HG02840 (cell line): ENCODE measurements at regions not wholly inside any gene's neighbourhood (a gene's known extent, or its start where the extent isn't known, plus 50 kb on each side); places are given as distances from the start of the nearest gene placed in this dataset.

Experiments
- ATAC-seq: cut with Tn5 transposase; IDR thresholded peaks from one replicate; pipeline ENCODE4 v1.9.1; 2021; ENCODE audit warnings: mild to moderate bottlenecking, moderate library complexity, moderate number of reproducible peaks; ENCODE audit not compliant: unreplicated experiment, low FRiP score

DNA sequence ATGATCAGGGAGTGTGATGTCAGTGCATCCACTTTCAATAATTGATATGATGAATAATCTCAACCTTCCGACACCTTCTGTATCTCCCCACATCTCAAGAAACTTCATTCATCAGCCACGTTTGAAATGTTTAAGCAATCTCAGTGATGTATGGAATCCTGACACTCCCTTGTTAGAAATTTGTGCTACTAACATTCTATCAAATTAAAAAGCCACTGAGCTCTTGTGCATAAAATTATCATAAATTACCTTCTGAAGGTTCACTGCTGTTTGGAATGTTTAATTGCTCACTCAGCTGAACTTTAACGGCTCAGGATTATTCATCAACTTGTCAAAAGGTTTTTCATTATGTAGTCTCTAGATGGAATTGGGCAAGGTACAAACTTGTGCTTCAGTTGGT lies 108.4 kb upstream of the DPH6 start:
- ATAC-seq, result no peak

DNA sequence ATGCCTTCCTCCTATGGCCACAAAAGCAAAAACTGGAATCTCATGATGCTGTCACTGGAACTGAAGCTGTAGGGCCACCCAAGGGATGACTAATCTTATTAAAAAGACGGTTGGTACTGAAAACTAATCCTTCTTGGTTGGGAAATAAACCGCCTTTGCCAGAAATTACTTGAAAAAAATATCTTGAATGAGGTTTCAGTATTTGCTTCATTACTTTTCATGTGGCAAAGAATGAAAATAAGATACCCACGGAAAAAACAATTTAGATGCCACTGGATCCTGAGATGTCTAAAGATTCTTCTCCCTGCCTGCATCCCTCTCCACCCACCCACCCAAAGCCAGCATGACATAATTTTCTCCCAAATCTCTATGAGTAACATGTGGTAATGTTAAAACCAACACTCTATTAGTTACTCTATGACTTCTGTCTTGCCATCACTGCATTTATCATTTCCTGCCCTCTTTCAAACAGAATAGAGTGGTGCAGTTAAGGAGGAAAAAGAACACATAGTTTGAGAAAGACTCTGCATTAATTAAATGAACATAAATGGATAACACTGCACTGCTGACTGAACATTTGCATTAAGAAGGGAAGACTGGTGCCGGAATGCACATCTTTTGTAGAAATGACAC lies 111.8 kb upstream of the DPH6 start:
- ATAC-seq, result no peak

GRCh38 chr15:35663956-35664355 lies 118.0 kb upstream of the DPH6 start:
- ATAC-seq, result no peak

DNA sequence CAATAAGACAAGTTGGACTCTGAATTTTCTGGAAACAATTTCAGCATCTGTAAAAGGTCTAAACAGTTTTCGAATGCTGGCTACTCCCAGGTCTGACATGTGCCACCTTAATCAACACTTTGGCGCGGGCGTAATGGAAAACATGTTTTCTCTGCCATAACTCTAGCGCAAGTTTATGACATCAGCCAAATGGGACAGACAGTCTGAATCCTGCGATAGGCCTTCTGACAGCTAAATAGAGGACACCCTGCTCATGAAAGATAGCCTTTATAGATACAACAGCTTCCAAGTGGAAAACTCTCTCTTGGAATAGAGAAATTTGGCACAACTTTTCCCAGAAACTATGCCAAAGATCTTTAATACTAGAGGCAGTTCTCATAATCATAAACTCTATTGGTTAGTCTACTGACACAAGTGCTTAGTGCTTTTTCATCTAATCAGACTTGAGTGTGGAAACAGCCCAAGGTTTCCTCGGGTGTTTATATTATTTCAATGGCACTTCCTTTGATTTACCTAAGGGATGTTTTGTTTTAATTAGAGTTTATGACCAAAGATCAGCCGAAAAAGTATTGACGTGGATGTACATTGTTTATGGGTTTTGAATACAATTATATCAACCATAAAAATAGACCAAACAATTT lies 120.1 kb upstream of the DPH6 start:
- no peak for ATAC-seq

GRCh38 chr15:35667908-35668307 lies 121.9 kb upstream of the DPH6 start:
- ATAC-seq, result no peak

GRCh38 chr15:35669021-35669420 lies 123.1 kb upstream of the DPH6 start:
- ATAC-seq, result no peak

DNA sequence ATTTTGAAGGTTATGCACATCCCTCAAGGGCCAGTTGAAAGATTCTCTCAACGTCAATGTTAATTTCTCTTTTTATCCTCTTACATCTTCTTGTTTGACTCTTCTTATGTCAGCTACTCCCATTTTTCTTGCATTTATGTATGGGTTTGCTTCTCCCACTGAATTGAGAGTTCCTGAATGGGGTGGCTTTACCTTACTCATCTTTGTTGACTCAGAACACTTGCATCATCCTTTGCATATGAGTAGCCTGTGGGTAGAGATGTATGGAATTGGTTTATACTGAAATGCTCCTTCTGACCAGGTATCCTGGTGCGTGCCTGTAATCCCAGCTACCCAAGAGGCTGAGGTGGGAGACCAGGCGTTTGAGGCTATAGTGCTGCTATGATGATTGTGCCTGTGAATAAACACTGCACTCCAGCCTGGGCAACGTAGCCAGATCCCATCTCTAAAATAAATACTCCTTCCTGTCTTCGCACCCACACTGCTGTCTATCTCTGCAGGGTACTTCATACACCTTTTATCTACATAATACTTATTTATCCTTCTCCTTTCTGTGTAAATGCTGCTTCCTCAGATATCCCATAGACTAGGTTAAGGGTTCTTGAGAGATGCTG lies 123.6 kb upstream of the DPH6 start:
- no peak for ATAC-seq

DNA sequence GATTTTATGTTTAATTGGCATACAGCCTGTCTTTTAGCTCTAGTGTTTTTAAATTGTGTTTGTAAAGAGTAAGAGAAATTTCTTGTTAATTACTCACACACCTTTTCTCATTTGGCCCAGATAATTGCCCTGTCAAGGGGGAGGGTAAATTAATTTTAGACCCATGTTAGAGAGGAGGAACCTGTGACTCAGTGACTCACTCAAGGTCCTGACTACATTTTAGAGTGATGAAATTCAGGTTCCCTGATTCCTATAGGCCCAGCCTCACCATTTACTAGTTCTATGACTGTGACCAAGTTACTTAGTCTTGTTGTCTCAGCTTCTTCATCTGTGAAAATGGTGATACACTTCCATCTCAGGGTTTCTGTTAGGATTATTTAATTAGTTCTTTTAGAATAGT lies 125.2 kb upstream of the DPH6 start:
- no peak for ATAC-seq

DNA sequence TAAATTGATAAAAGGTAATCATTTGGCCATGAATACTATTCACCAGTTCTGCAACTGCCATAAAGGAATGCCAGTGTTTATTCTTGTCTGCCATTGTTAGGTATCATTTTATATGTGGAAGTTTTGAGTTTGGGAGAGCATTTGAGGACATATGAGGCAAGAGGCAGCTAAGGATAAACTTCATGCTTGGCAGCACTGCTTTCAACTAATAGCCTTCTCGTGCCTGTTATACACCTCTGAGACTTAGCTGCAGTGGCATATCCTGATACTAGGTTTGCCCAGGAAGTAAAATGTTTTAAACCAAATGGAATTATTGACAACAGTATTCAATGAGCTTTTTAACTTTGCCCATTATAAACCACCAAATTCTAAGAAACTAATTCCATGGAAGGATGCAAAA lies 126.0 kb upstream of the DPH6 start:
- ATAC-seq, result no peak

GRCh38 chr15:35673093-35673684 lies 127.2 kb upstream of the DPH6 start:
- no peak for ATAC-seq

DNA sequence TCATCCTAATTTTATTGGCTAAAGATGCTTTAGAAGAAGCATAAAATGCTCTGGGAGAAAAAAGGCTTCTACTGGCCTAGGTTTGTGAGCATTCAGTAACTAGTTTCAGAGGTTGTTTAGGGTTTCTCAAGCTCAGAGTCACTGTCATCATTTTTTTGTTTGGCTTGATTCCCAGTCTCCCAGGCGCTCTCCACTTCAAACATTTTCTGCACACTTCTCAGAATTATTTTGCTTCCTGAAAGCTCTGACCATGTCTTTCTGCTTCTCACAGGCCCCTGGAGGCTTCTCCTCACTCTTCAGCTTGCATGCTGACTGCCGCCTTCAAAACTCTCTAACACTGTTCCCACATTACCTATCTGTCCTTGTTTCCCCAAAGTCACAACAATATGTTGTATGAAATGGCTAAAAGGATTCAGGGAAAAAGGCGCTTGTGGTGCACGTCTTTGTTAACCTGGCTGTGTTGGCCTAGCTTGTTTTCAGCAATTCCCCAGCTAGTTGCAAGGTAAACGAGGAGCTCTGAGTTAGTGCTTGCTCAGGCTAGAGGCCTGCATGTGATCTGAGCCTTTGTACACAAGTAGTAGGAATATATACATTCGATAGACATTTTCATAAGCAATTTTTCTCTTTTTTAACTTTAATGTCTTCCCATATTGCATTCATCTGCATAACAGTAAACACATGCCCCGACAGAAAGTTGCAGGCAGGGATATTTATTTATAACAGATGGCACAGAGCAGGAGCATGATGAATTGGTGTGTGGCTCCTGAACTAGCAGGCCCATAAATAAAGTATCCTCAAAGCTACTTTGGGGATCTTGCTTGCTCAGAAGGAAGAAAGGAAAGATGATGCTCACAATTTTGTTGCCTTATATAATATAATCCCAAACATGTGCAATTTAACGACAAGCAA lies 129.2 kb upstream of the DPH6 start:
- ATAC-seq, result no peak

DNA sequence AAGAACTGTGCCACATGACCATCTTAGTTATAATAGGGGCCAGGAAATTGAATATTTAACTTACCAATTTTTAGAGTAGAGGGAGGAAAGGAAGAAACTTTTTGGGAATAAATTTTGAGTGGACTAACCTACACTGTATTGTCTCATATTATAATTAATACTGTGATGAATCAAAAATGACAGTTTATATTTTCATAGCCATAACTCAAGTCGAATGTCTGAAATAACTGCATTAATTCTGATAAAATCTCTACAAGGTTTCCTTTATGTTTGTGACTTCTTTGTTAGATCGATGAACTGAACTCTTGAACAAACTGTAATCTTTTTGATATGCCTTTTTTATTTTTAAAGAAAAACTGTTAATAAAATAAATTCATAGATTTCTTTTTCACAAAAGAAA lies 132.8 kb upstream of the DPH6 start:
- no peak for ATAC-seq

GRCh38 chr15:35679186-35679585 lies 133.2 kb upstream of the DPH6 start:
- no peak for ATAC-seq

GRCh38 chr15:35680951-35681350 lies 135.0 kb upstream of the DPH6 start:
- ATAC-seq, result no peak

GRCh38 chr15:35686347-35686746 lies 140.4 kb upstream of the DPH6 start:
- ATAC-seq, result no peak

- no peak for ATAC-seq
These were observed 143.3 kb upstream of the DPH6 start for GRCh38 chr15:35689266-35689665.

DNA sequence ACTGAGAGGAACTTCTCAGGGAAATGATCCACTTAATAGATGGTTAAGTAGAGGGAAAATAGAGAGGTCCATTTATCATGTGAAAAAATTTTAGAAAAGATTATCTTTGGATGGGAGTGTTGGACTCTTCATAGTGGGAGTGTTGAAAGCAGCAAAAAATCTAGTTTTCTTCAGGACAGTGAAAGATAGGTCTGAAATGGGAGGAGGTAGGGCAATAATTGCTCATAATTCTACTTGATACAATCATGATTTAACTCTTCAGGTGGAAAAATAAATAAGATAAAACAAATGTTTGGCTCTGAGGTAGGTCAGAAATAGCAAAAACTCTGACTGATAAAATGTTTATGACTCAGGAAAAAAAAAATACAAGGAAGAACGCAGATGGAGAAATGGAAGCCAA lies 144.1 kb upstream of the DPH6 start:
- no peak for ATAC-seq

DNA sequence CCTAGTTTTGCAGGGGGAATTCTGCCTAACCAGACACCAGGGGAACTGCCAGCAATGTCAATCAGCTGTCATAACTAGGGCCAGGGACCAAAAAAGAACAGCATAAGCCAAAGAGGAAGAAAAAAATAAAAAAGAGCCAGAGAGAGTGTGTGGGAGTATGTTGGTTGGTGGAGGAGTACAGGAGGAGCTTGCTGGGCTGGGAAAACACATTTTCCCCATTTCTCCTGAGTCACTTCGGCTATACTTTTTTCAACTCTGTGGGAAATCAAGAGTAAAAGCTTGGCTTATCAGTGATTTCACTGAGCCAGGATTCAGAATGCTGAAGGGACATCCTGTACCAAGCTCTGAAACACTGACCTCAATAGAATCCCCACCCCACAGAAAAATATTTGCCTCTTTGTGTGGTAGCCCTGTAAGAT lies 144.7 kb upstream of the DPH6 start:
- no peak for ATAC-seq

GRCh38 chr15:35691173-35691761 lies 145.3 kb upstream of the DPH6 start:
- ATAC-seq, result no peak
